ENCODE measurements at regions not wholly inside any gene's neighbourhood (a gene's known extent, or its start where the extent isn't known, plus 50 kb on each side); places are given as distances from the start of the nearest gene placed in this dataset.

GRCh38 chr6:2531426-2532215, 219.1 kb downstream of the MYLK4 start:
- TF ChIP-seq, protein P1, sequence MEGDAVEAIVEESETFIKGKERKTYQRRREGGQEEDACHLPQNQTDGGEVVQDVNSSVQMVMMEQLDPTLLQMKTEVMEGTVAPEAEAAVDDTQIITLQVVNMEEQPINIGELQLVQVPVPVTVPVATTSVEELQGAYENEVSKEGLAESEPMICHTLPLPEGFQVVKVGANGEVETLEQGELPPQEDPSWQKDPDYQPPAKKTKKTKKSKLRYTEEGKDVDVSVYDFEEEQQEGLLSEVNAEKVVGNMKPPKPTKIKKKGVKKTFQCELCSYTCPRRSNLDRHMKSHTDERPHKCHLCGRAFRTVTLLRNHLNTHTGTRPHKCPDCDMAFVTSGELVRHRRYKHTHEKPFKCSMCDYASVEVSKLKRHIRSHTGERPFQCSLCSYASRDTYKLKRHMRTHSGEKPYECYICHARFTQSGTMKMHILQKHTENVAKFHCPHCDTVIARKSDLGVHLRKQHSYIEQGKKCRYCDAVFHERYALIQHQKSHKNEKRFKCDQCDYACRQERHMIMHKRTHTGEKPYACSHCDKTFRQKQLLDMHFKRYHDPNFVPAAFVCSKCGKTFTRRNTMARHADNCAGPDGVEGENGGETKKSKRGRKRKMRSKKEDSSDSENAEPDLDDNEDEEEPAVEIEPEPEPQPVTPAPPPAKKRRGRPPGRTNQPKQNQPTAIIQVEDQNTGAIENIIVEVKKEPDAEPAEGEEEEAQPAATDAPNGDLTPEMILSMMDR (conservative IDR thresholded peaks at IDR 0.05; ENCODE audit: low read depth, low read length), result no peak
- TF ChIP-seq EZH2phosphoT487 (IDR thresholded peaks at IDR 0.05; ENCODE audit: borderline replicate concordance, low read length), result no peak

All from PC-3 (cell line).